Right lobe of liver (tissue), 6 donors: ENCODE measurements at regions not wholly inside any gene's neighbourhood (a gene's known extent, or its start where the extent isn't known, plus 50 kb on each side); places are given as distances from the start of the nearest gene placed in this dataset.

ENCODE experiments used
- ATAC-seq, 4 donors: fragments of 200-7000 bp; cut with Tn5 transposase; one replicate each; pipeline ENCODE4 v1.9.1; 2020; ENCODE audit warnings: mild to moderate bottlenecking in 4 of 4, moderate library complexity in 4 of 4
- DNase-seq, 3 donors: peaks; one replicate each; pipeline ENCODE4 v3.0.0-alpha.2; 2020
- H3K27ac ChIP-seq, 3 donors: fragments of 200-600 bp; one replicate each; pipeline ENCODE4 v1.8.0; 2022
- H3K27me3 ChIP-seq, 2 donors: fragments of 200-600 bp; one replicate each; pipeline ENCODE4 v1.8.0; 2022
- H3K36me3 ChIP-seq, 4 donors: fragments of 200-600 bp; sonication (generic) in 1 of 4; one replicate each; pipeline versions ENCODE4 v1.5.1 to v1.8.0; 2017 to 2022; ENCODE audit warnings: control low read depth in 1 of 4
- H3K4me1 ChIP-seq, 4 donors: fragments of 200-600 bp; sonication (generic) in 1 of 4; one replicate each; pipeline versions ENCODE4 v1.5.1 to v1.8.0; 2017 to 2022; ENCODE audit warnings: control low read depth in 1 of 4
- H3K4me3 ChIP-seq, 3 donors: fragments of 200-600 bp; one replicate each; pipeline ENCODE4 v1.8.0; 2022
- H3K9me3 ChIP-seq, 4 donors: fragments of 200-600 bp; sonication (generic) in 1 of 4; one replicate each; pipeline versions ENCODE4 v1.5.1 to v1.8.0; 2017 to 2022; ENCODE audit warnings: control low read depth in 1 of 4
- POLR2A ChIP-seq: fragments of 450-650 bp; IDR thresholded peaks from one replicate; pipeline ENCODE4 v1.6.1; 2017; ENCODE audit warnings: antibody characterized with exemption, mild to moderate bottlenecking
- WGBS: methylation state at CpG from one replicate; pipeline ENCODE4 v1.1.6; 2018; ENCODE audit warnings: low coverage, low lambda C conversion rate; ENCODE audit not compliant: insufficient coverage; ENCODE audit errors: missing lambda C conversion rate; 5-methylcytosine and 5-hydroxymethylcytosine counted together
- intact Hi-C, 2 donors: fragments of 100-400 bp; cut with DNase I; formaldehyde crosslinking; loops; one replicate each; pipeline versions ENCODE4 v1.11.2 to v1.14.1; 2022
- TF ChIP-seq, protein P1 (sequence below), 4 donors: fragments of 200-600 bp in 3 of 4; fragments of 450-650 bp in 1 of 4; IDR thresholded peaks; one replicate each; pipeline versions ENCODE4 v1.5.1 to v1.8.0; 2016 to 2022; ENCODE audit warnings: antibody characterized with exemption in 4 of 4, mild to moderate bottlenecking in 2 of 4
- donor health status: DM: no; HTN: yes; CAD: no.
- donor health status: DM: no; HTN: no; CAD: no.
- donor health status: DM: no; HTN: no; CAD: no.
- donor health status: DM: no; HTN: yes; CAD: no.
- donor health status: DM: no; HTN: yes; CAD: no.

DNA sequence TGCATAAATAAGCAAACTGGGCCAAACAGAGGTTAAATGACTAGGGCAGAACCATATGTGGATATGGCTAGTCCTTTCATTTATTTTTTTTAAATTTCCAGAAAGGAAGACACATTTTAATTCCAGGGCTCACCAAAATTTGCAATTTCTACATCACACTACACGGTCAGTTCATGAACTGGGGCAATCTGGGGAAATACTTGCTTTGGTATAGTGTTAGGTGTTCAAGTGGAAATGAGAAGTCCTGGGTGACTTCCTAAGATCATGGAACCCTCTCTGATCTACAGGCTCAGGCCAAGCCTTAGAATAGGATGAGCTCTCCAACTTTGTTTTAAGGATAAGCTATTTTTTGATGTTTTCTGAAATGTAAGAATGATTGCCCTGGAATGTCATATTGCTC is 128.6 kb upstream of the SPACA1 start:
- Histone ChIP-seq H3K27me3 (no peaks in the 10 kb centered on the region), H3K9me3 (no peaks in the 10 kb centered on the region), H3K4me1 (no peaks in the 10 kb centered on the region), H3K4me3 (no peak overlapping the region), H3K36me3 (no peaks in the 10 kb centered on the region), H3K27ac (no peak overlapping the region)
- TF ChIP-seq, protein P1, sequence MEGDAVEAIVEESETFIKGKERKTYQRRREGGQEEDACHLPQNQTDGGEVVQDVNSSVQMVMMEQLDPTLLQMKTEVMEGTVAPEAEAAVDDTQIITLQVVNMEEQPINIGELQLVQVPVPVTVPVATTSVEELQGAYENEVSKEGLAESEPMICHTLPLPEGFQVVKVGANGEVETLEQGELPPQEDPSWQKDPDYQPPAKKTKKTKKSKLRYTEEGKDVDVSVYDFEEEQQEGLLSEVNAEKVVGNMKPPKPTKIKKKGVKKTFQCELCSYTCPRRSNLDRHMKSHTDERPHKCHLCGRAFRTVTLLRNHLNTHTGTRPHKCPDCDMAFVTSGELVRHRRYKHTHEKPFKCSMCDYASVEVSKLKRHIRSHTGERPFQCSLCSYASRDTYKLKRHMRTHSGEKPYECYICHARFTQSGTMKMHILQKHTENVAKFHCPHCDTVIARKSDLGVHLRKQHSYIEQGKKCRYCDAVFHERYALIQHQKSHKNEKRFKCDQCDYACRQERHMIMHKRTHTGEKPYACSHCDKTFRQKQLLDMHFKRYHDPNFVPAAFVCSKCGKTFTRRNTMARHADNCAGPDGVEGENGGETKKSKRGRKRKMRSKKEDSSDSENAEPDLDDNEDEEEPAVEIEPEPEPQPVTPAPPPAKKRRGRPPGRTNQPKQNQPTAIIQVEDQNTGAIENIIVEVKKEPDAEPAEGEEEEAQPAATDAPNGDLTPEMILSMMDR (IDR thresholded peaks at IDR 0.05): no peak
- TF ChIP-seq POLR2A: no peak
- no peak for ATAC-seq
- WGBS: 92% methylated on average over 1 of the region's 1 CpG
- intact Hi-C loops: no loop called here
- no peak for DNase-seq

DNA sequence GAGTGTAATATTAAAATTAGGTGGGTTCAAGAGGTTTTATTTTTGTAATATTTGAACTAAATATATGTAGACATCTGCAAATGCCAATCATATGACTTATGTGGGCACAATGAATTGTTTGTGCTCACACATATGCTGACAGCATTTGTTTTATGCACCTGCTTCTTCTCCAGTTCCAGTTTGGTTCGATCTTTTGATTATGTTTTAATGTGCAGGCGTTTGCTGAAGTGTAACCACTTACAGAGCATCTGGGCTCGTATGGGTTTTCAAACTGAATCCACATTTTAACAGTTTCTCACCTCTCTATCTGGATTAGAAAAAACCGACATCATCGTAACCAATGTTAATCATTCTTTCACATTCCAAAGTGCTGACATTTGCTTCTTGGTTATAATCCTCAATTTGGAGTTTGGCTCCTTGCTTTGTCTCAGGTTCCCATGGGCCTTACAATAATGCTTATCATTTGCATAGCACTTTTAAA is 129.1 kb upstream of the SPACA1 start:
- Histone ChIP-seq H3K9me3 (no peaks in the 10 kb centered on the region), H3K4me1 (no peaks in the 10 kb centered on the region), H3K27me3 (no peaks in the 10 kb centered on the region), H3K27ac (no peak overlapping the region), H3K4me3 (no peak overlapping the region), H3K36me3 (no peaks in the 10 kb centered on the region)
- TF ChIP-seq, protein P1 (IDR thresholded peaks at IDR 0.05): no peak
- TF ChIP-seq POLR2A: no peak
- WGBS: 82% methylated on average over 5 of the region's 5 CpGs
- intact Hi-C loops: no loop called here
- no peak for ATAC-seq
- DNase-seq: no peak

DNA sequence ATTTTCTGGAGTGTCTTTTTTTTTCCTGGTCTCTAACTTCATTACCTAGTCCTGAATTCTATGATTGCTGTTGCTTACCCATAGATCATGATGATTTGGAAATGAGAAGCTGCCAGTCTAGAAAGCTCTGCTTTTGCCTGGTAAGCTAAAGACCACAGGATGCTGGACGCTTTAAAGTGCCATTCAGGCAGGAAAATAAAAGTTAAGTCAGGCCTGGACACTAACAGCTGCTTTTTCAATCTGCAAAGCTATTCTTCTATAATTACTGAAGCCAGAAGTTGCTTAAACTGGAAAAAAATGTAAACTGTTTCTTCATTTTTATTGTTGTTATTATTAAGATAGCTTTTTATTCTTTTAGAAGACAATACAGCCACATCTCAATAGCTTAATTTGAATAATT is 129.8 kb upstream of the SPACA1 start:
- H3K27ac ChIP-seq: no peak overlapping the region
- H3K4me3 ChIP-seq: no peak overlapping the region
- H3K36me3 ChIP-seq: no peaks in the 10 kb centered on the region
- 92% methylated on average over 1 of the region's 1 CpG for WGBS
- H3K9me3 ChIP-seq: no peaks in the 10 kb centered on the region
- intact Hi-C loops: no loop called here
- TF ChIP-seq, protein P1 (IDR thresholded peaks at IDR 0.05): no peak
- no peak for TF ChIP-seq POLR2A
- DNase-seq: no peak
- H3K4me1 ChIP-seq: no peaks in the 10 kb centered on the region
- H3K27me3 ChIP-seq: no peaks in the 10 kb centered on the region
- ATAC-seq: no peak

DNA sequence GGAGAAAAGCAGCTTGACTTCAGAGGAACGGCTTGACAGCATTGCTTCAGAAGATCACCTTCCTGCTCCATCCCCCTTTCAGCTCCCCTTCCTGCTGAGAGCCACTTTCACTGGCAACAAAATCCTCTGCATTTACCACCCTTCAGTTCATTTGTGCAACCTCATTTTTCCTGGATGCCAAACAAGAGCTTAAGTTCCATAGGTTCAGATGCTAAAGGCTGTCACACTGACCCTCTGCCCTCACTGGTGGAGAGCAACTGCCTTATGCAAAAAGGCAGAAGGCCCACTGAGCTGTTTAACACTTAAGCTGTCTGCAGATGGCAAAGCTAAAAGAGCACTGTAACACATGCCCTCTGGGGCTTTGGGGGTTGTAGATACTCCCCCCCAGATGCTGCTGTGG is 131.2 kb upstream of the SPACA1 start:
- no peak overlapping the region for H3K27ac ChIP-seq
- intact Hi-C loops: no loop called here
- ATAC-seq (no peak), DNase-seq (no peak)
- TF ChIP-seq, protein P1 (IDR thresholded peaks at IDR 0.05): no peak
- no peak for TF ChIP-seq POLR2A
- no peaks in the 10 kb centered on the region for H3K27me3 ChIP-seq
- H3K36me3 ChIP-seq: no peaks in the 10 kb centered on the region
- H3K4me3 ChIP-seq: no peak overlapping the region
- H3K9me3 ChIP-seq: no peaks in the 10 kb centered on the region
- H3K4me1 ChIP-seq: no peaks in the 10 kb centered on the region
- 50% methylated on average over 1 of the region's 1 CpG for WGBS
